ENCODE measurements at regions not wholly inside any gene's neighbourhood (a gene's known extent, or its start where the extent isn't known, plus 50 kb on each side); places are given as distances from the start of the nearest gene placed in this dataset.
"Not testable (repeated sequence)": the region's sequence is repeated elsewhere in the genome, so short reads cannot be mapped to it uniquely, and the experiment has no call there.

- Histone ChIP-seq H3K9me3 (ENCODE audit: control insufficient read depth, low read length) (peaks cover 11% of the 10 kb centered on the region), H3K36me3 (ENCODE audit: control insufficient read depth, insufficient read depth, low read length) (peaks cover 11% of the 10 kb centered on the region), H3K4me3 (ENCODE audit: extremely low read depth, insufficient read depth, low read length, poor library complexity, severe bottlenecking) (no peak overlapping the region), H3K27ac (ENCODE audit: low read depth, low read length, severe bottlenecking) (no peak overlapping the region), H3K4me1 (ENCODE audit: control insufficient read depth, insufficient read depth, low read length, poor library complexity, severe bottlenecking) (no peaks in the 10 kb centered on the region)
These were observed 109.9 kb downstream of the UTRN start for GRCh38 chr6:144395014-144395413.

DNA sequence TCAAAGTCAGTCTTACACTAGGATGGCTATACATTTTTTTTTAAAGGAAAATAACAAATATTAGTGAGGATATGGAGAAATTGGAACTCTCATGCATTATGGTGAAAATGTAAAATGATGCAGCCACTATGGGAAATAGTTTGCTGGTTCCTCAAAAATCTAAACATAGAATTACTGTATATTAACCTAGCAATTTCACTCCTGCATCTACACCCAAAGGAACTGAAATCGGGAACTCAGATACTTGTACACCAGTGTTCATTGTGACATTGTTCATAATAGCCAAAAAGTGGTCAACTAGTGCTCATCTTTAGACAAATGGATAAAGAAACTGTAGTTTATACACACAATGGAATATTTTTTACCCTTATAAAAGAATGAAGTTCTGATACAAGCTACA, 110.7 kb downstream of the UTRN start:
- WGBS, 2 experiments (ENCODE audit: insufficient coverage in 2 of 2), result no CpG with 5 or more reads among the region's 1 CpG
- Histone ChIP-seq H3K36me3 (ENCODE audit: control insufficient read depth, insufficient read depth, low read length) (peaks cover 11% of the 10 kb centered on the region), H3K4me3 (ENCODE audit: extremely low read depth, insufficient read depth, low read length, poor library complexity, severe bottlenecking) (no peak overlapping the region), H3K4me1 (ENCODE audit: control insufficient read depth, insufficient read depth, low read length, poor library complexity, severe bottlenecking) (no peaks in the 10 kb centered on the region), H3K27ac (ENCODE audit: low read depth, low read length, severe bottlenecking) (no peak overlapping the region), H3K9me3 (ENCODE audit: control insufficient read depth, low read length) (peaks cover 11% of the 10 kb centered on the region)

DNA sequence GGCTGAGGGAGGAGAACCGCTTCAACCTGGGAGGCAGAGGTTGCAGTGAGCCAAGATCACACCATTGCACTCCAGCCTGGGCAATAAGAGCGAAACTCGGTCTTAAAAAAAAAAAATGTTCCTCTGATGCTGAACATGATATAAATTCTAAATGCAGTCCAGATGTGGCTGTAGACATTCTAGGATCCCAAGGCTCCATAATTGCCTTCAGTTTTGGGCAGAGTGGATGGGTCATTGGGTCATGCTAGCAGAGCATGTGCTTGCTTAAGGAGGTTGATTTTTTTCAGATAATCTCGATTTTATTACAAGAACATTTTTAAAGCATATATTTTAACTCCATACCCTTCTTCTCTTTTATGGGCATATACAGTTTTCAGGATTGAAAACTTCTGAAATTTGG, 112.0 kb downstream of the UTRN start:
- Histone ChIP-seq H3K27ac (ENCODE audit: low read depth, low read length, severe bottlenecking) (no peak overlapping the region), H3K9me3 (ENCODE audit: control insufficient read depth, low read length) (peaks cover 11% of the 10 kb centered on the region), H3K4me3 (ENCODE audit: extremely low read depth, insufficient read depth, low read length, poor library complexity, severe bottlenecking) (no peak overlapping the region), H3K36me3 (ENCODE audit: control insufficient read depth, insufficient read depth, low read length) (peaks cover 11% of the 10 kb centered on the region), H3K4me1 (ENCODE audit: control insufficient read depth, insufficient read depth, low read length, poor library complexity, severe bottlenecking) (no peaks in the 10 kb centered on the region)
- WGBS, 2 experiments (ENCODE audit: insufficient coverage in 2 of 2), result 100% methylated on average over 2 to 3 of the region's 4 CpGs

- H3K4me3 ChIP-seq (ENCODE audit: extremely low read depth, insufficient read depth, low read length, poor library complexity, severe bottlenecking), result no peak overlapping the region
- no peaks in the 10 kb centered on the region for H3K4me1 ChIP-seq (ENCODE audit: control insufficient read depth, insufficient read depth, low read length, poor library complexity, severe bottlenecking)
- peaks cover 11% of the 10 kb centered on the region for H3K36me3 ChIP-seq (ENCODE audit: control insufficient read depth, insufficient read depth, low read length)
- WGBS, 2 experiments (ENCODE audit: insufficient coverage in 2 of 2), result 100% methylated on average over 1 of the region's 5 CpGs
- H3K9me3 ChIP-seq (ENCODE audit: control insufficient read depth, low read length), result peaks cover 11% of the 10 kb centered on the region
- H3K27ac ChIP-seq (ENCODE audit: low read depth, low read length, severe bottlenecking), result no peak overlapping the region
These were observed 115.2 kb downstream of the UTRN start for GRCh38 chr6:144400321-144400720.

- Histone ChIP-seq H3K4me3 (ENCODE audit: extremely low read depth, insufficient read depth, low read length, poor library complexity, severe bottlenecking) (no peak overlapping the region), H3K36me3 (ENCODE audit: control insufficient read depth, insufficient read depth, low read length) (peaks cover 11% of the 10 kb centered on the region), H3K4me1 (ENCODE audit: control insufficient read depth, insufficient read depth, low read length, poor library complexity, severe bottlenecking) (no peaks in the 10 kb centered on the region), H3K27ac (ENCODE audit: low read depth, low read length, severe bottlenecking) (no peak overlapping the region), H3K9me3 (ENCODE audit: control insufficient read depth, low read length) (peaks cover 11% of the 10 kb centered on the region)
- 94 to 96% methylated on average over 6 to 8 of the region's 13 CpGs for WGBS, 2 experiments (ENCODE audit: insufficient coverage in 2 of 2)
These were observed 116.9 kb downstream of the UTRN start for GRCh38 chr6:144401736-144402733.

DNA sequence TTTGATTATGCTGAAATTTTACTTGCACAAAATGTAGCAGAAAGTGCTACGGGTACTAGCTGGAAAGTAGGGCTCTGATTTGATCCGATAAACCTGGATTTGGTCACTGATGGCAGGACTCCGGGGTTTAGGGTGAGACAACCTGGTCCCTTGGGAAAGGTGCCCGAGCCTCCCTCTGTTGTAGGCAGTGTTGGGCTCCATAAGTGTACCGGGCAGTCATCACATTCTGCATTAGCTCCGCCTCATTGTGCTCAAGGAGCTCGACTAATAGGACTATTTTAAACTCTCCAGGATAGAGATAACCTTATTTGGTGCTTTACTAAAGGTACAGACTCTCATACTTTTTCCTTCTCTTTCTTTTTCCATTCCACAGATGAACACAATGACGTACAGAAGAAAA, 117.6 kb downstream of the UTRN start:
- H3K4me1 ChIP-seq (ENCODE audit: control insufficient read depth, insufficient read depth, low read length, poor library complexity, severe bottlenecking), result no peaks in the 10 kb centered on the region
- H3K27ac ChIP-seq (ENCODE audit: low read depth, low read length, severe bottlenecking), result no peak overlapping the region
- H3K4me3 ChIP-seq (ENCODE audit: extremely low read depth, insufficient read depth, low read length, poor library complexity, severe bottlenecking), result no peak overlapping the region
- H3K36me3 ChIP-seq (ENCODE audit: control insufficient read depth, insufficient read depth, low read length), result peaks cover 8% of the 10 kb centered on the region
- WGBS, 2 experiments (ENCODE audit: insufficient coverage in 2 of 2), result 92 to 93% methylated on average over 8 of the region's 8 CpGs
- peaks cover 9% of the 10 kb centered on the region for H3K9me3 ChIP-seq (ENCODE audit: control insufficient read depth, low read length)

GRCh38 chr6:144405163-144405562, 120.0 kb downstream of the UTRN start:
- Histone ChIP-seq H3K9me3 (ENCODE audit: control insufficient read depth, low read length) (no peaks in the 10 kb centered on the region), H3K4me3 (ENCODE audit: extremely low read depth, insufficient read depth, low read length, poor library complexity, severe bottlenecking) (no peak overlapping the region), H3K36me3 (ENCODE audit: control insufficient read depth, insufficient read depth, low read length) (no peaks in the 10 kb centered on the region), H3K27ac (ENCODE audit: low read depth, low read length, severe bottlenecking) (no peak overlapping the region), H3K4me1 (ENCODE audit: control insufficient read depth, insufficient read depth, low read length, poor library complexity, severe bottlenecking) (no peaks in the 10 kb centered on the region)
- 98 to 100% methylated on average over 1 to 3 of the region's 5 CpGs for WGBS, 2 experiments (ENCODE audit: insufficient coverage in 2 of 2)

DNA sequence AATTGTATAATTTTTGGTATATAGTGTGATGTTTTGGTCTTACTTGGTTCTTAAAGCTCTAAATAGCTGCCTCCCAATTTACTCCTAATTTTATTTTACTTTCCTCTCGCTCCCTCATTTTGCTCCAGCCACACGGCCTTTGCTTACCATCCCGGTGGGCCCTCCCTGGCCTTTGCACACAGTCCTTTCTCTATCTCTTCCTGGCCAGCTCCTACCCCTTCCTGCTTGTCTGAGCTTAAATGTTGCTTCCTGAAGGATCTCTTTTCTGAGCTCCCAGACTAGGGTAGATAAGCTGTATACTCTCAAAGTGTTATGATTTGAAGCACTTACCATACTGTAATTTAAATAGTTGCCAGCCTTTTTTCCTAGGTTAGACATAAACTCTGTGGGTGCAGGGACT, 121.7 kb downstream of the UTRN start:
- H3K4me3 ChIP-seq (ENCODE audit: extremely low read depth, insufficient read depth, low read length, poor library complexity, severe bottlenecking), result no peak overlapping the region
- H3K36me3 ChIP-seq (ENCODE audit: control insufficient read depth, insufficient read depth, low read length), result no peaks in the 10 kb centered on the region
- WGBS, 2 experiments (ENCODE audit: insufficient coverage in 2 of 2), result 88 to 90% methylated on average over 3 of the region's 3 CpGs
- no peaks in the 10 kb centered on the region for H3K9me3 ChIP-seq (ENCODE audit: control insufficient read depth, low read length)
- no peaks in the 10 kb centered on the region for H3K4me1 ChIP-seq (ENCODE audit: control insufficient read depth, insufficient read depth, low read length, poor library complexity, severe bottlenecking)
- no peak overlapping the region for H3K27ac ChIP-seq (ENCODE audit: low read depth, low read length, severe bottlenecking)

GRCh38 chr6:144408161-144408560, 123.0 kb downstream of the UTRN start:
- Histone ChIP-seq H3K27ac (ENCODE audit: low read depth, low read length, severe bottlenecking) (no peak overlapping the region), H3K4me3 (ENCODE audit: extremely low read depth, insufficient read depth, low read length, poor library complexity, severe bottlenecking) (no peak overlapping the region), H3K9me3 (ENCODE audit: control insufficient read depth, low read length) (no peaks in the 10 kb centered on the region), H3K36me3 (ENCODE audit: control insufficient read depth, insufficient read depth, low read length) (no peaks in the 10 kb centered on the region), H3K4me1 (ENCODE audit: control insufficient read depth, insufficient read depth, low read length, poor library complexity, severe bottlenecking) (no peaks in the 10 kb centered on the region)
- WGBS, 2 experiments (ENCODE audit: insufficient coverage in 2 of 2), result 90 to 100% methylated on average over 5 to 6 of the region's 6 CpGs

- no peaks in the 10 kb centered on the region for H3K36me3 ChIP-seq (ENCODE audit: control insufficient read depth, insufficient read depth, low read length)
- H3K4me3 ChIP-seq (ENCODE audit: extremely low read depth, insufficient read depth, low read length, poor library complexity, severe bottlenecking), result no peak overlapping the region
- H3K4me1 ChIP-seq (ENCODE audit: control insufficient read depth, insufficient read depth, low read length, poor library complexity, severe bottlenecking), result no peaks in the 10 kb centered on the region
- no peak overlapping the region for H3K27ac ChIP-seq (ENCODE audit: low read depth, low read length, severe bottlenecking)
- no peaks in the 10 kb centered on the region for H3K9me3 ChIP-seq (ENCODE audit: control insufficient read depth, low read length)
These were observed 124.9 kb downstream of the UTRN start for GRCh38 chr6:144410059-144410458.

- not testable (repeated sequence) for H3K36me3 ChIP-seq (ENCODE audit: control insufficient read depth, insufficient read depth, low read length); H3K4me3 ChIP-seq (ENCODE audit: extremely low read depth, insufficient read depth, low read length, poor library complexity, severe bottlenecking); H3K27ac ChIP-seq (ENCODE audit: low read depth, low read length, severe bottlenecking); H3K9me3 ChIP-seq (ENCODE audit: control insufficient read depth, low read length); H3K4me1 ChIP-seq (ENCODE audit: control insufficient read depth, insufficient read depth, low read length, poor library complexity, severe bottlenecking)
- no CpG with 5 or more reads among the region's 2 CpGs for WGBS, 2 experiments (ENCODE audit: insufficient coverage in 2 of 2)
These were observed 125.4 kb downstream of the UTRN start for GRCh38 chr6:144410574-144410973.
